ENCODE measurements at regions not wholly inside any gene's neighbourhood (a gene's known extent, or its start where the extent isn't known, plus 50 kb on each side); places are given as distances from the start of the nearest gene placed in this dataset.

DNA sequence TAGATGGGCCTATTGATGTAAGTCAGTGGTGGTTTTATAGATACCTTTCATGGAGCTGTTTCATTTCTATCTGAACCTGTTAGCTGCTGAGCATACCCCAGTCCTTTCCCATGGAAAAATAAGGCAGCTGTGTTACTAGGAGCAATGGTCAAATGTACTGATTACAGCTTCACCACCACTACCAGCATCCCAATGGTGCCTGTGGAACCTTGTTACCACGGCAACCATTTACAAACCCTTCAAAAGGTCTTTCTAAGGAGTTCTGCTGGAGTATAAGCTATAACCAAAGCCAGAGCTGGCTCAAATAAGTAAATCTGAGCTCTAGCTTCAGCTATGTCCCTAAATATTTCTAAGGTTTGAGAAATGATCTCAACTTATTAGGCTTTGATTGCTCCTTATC is 133.4 kb upstream of the ACP3 start:
- ATAC-seq (no peak), DNase-seq (no peak)
- Histone ChIP-seq H3K27me3 (ENCODE audit: low read depth) (no peaks in the 10 kb centered on the region), H3K36me3 (no peaks in the 10 kb centered on the region), H3K4me1 (no peaks in the 10 kb centered on the region), H3K4me3 (no peak overlapping the region), H3K9me3 (no peaks in the 10 kb centered on the region), H3K27ac (no peak overlapping the region)
- intact Hi-C loops (cut with DNase I), result no loop called here
- TF ChIP-seq, protein P1, sequence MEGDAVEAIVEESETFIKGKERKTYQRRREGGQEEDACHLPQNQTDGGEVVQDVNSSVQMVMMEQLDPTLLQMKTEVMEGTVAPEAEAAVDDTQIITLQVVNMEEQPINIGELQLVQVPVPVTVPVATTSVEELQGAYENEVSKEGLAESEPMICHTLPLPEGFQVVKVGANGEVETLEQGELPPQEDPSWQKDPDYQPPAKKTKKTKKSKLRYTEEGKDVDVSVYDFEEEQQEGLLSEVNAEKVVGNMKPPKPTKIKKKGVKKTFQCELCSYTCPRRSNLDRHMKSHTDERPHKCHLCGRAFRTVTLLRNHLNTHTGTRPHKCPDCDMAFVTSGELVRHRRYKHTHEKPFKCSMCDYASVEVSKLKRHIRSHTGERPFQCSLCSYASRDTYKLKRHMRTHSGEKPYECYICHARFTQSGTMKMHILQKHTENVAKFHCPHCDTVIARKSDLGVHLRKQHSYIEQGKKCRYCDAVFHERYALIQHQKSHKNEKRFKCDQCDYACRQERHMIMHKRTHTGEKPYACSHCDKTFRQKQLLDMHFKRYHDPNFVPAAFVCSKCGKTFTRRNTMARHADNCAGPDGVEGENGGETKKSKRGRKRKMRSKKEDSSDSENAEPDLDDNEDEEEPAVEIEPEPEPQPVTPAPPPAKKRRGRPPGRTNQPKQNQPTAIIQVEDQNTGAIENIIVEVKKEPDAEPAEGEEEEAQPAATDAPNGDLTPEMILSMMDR (IDR thresholded peaks at IDR 0.05), result no peak

DNA sequence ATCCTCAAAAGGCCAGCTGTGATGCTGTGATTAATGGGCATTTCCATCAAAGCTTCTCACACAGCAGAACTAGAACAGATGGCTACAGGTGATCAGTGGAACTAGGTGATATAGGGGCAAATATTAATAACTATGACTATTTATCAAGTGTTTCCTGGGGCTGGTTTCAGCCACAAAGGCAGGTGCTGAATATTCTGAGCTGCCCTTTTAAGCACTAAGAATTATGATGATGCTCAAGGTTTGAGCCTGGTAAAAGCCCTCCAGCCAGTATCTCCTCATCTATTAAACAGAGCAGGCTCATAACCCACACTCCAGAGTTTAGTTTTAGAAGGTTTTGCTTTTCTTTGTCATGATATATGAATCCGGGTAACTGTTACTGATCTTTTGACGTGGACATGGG is 129.5 kb upstream of the ACP3 start:
- no peak for ATAC-seq
- TF ChIP-seq, protein P1 (IDR thresholded peaks at IDR 0.05), result no peak
- Histone ChIP-seq H3K4me1 (no peaks in the 10 kb centered on the region), H3K9me3 (no peaks in the 10 kb centered on the region), H3K36me3 (no peaks in the 10 kb centered on the region), H3K4me3 (no peak overlapping the region), H3K27ac (no peak overlapping the region), H3K27me3 (ENCODE audit: low read depth) (no peaks in the 10 kb centered on the region)
- intact Hi-C loops (cut with DNase I), result no loop called here
- no peak for DNase-seq

- no peak overlapping the region for H3K27ac ChIP-seq
- ATAC-seq (no peak), DNase-seq (no peak)
- TF ChIP-seq, protein P1 (IDR thresholded peaks at IDR 0.05), result no peak
- H3K4me3 ChIP-seq, result no peak overlapping the region
- no peaks in the 10 kb centered on the region for H3K27me3 ChIP-seq (ENCODE audit: low read depth)
- no peaks in the 10 kb centered on the region for H3K36me3 ChIP-seq
- H3K4me1 ChIP-seq, result no peaks in the 10 kb centered on the region
- H3K9me3 ChIP-seq, result no peaks in the 10 kb centered on the region
- intact Hi-C loops (cut with DNase I), result no loop called here
Measured at GRCh38 chr3:132189601-132190000, 127.6 kb upstream of the ACP3 start.

DNA sequence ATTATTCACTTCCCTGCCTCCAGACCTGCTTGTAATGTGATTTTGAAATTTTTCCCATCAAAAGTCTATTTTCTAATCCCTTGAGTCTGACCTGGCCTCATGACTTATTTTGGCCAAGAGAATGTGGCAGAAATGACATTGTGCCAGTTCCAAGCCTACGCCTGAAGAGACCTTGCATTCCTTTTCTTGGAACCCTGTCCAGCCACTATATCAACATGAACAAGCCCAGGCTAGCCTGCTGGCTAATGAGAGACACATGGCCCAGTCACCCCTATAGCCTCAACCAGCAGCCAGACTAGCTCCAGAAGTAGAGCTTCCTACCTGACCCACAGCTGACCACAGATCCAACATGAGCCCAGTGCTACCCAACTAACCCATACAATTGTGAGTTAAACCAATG is 121.1 kb upstream of the ACP3 start:
- H3K27ac ChIP-seq, result no peak overlapping the region
- no peaks in the 10 kb centered on the region for H3K9me3 ChIP-seq
- TF ChIP-seq, protein P1 (IDR thresholded peaks at IDR 0.05), result no peak
- intact Hi-C loops (cut with DNase I), result no loop called here
- no peaks in the 10 kb centered on the region for H3K27me3 ChIP-seq (ENCODE audit: low read depth)
- DNase-seq, result no peak
- no peak overlapping the region for H3K4me3 ChIP-seq
- no peaks in the 10 kb centered on the region for H3K4me1 ChIP-seq
- ATAC-seq, result no peak
- no peaks in the 10 kb centered on the region for H3K36me3 ChIP-seq

- no peaks in the 10 kb centered on the region for H3K9me3 ChIP-seq
- intact Hi-C loops (cut with DNase I), result no loop called here
- H3K36me3 ChIP-seq, result no peaks in the 10 kb centered on the region
- H3K27ac ChIP-seq, result no peak overlapping the region
- ATAC-seq, result no peak
- H3K4me3 ChIP-seq, result no peak overlapping the region
- DNase-seq, result no peak
- no peaks in the 10 kb centered on the region for H3K27me3 ChIP-seq (ENCODE audit: low read depth)
- TF ChIP-seq, protein P1 (IDR thresholded peaks at IDR 0.05), result no peak
- no peaks in the 10 kb centered on the region for H3K4me1 ChIP-seq
Measured at GRCh38 chr3:132198516-132198915, 118.7 kb upstream of the ACP3 start.

DNA sequence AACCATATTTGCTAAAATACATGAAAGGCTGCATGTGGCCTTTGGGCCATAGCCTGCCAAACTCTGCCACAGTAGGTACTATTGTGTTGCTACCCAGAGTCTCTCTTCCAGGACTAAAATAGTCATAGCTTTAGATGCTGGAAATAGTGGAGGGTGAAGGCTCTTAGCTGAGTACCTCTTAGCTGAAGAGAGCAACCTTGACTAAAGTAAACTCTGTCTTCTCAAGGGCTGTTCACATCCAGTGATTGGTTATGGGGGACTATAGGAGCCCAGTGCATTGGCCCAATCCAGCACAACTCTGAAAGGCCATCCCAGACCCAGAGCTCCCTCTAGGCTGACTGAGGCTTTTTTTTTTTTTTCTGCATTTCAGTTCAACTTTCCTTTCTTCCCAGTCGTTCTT is 117.8 kb upstream of the ACP3 start:
- peak; percentile 49 to 84 for ATAC-seq
- intact Hi-C loops (cut with DNase I), result no loop called here
- Histone ChIP-seq H3K4me1 (no peaks in the 10 kb centered on the region), H3K4me3 (no peak overlapping the region), H3K27me3 (ENCODE audit: low read depth) (no peaks in the 10 kb centered on the region), H3K27ac (no peak overlapping the region), H3K36me3 (no peaks in the 10 kb centered on the region), H3K9me3 (no peaks in the 10 kb centered on the region)
- no peak for DNase-seq
- TF ChIP-seq, protein P1 (IDR thresholded peaks at IDR 0.05), result no peak
